MM.1S (cell line): ENCODE measurements at regions not wholly inside any gene's neighbourhood (a gene's known extent, or its start where the extent isn't known, plus 50 kb on each side); places are given as distances from the start of the nearest gene placed in this dataset.
"Not testable (repeated sequence)": the region's sequence is repeated elsewhere in the genome, so short reads cannot be mapped to it uniquely, and the experiment has no call there.

ENCODE experiments used
- CTCF ChIP-seq: fragments of 300-600 bp; sonication (generic); IDR thresholded peaks from 2 replicates; pipeline ENCODE4 v1.5.1; 2016; ENCODE audit warnings: antibody characterized with exemption, low read length, mixed read lengths
- EZH2 ChIP-seq: fragments of 300-600 bp; sonication (generic); optimal IDR thresholded peaks from 2 replicates; pipeline ENCODE3; 2017; ENCODE audit warnings: low read depth, mild to moderate bottlenecking, antibody characterized with exemption, low read length, mixed read lengths
- EZH2phosphoT487 ChIP-seq: fragments of 300-600 bp; sonication (generic); IDR thresholded peaks from 2 replicates; pipeline ENCODE4 v1.6.1; 2018; ENCODE audit warnings: antibody characterized with exemption, low read length

GRCh38 chr9:71282116-71282515 lies 160.7 kb upstream of the TRPM3 start:
- not testable (repeated sequence) for TF ChIP-seq EZH2, EZH2phosphoT487, CTCF
